ENCODE measurements at regions not wholly inside any gene's neighbourhood (a gene's known extent, or its start where the extent isn't known, plus 50 kb on each side); places are given as distances from the start of the nearest gene placed in this dataset.

- DNase-seq (ENCODE audit: low spot score) = no peak
- H3K4me3 ChIP-seq = no peak overlapping the region
- TF ChIP-seq CTCF (IDR thresholded peaks at IDR 0.05) = no peak
- H3K27ac ChIP-seq = peak overlapping the region; percentile 87 to 92
These were observed 161.5 kb downstream of the FOXL1 start for GRCh38 chr16:86739808-86740207.

- DNase-seq (ENCODE audit: low spot score) = no peak
- H3K27ac ChIP-seq = peak overlapping the region; percentile 87 to 92
- peak overlapping the region; percentile 67 for H3K4me3 ChIP-seq
- TF ChIP-seq CTCF (IDR thresholded peaks at IDR 0.05) = no peak
These were observed 161.9 kb downstream of the FOXL1 start for GRCh38 chr16:86740298-86740697.

- DNase-seq (ENCODE audit: low spot score) = peak; percentile 91
- H3K27ac ChIP-seq = peak overlapping the region; percentile 87 to 92
- TF ChIP-seq CTCF (IDR thresholded peaks at IDR 0.05) = no peak
- peak overlapping the region; percentile 67 for H3K4me3 ChIP-seq
These were observed 162.8 kb downstream of the FOXL1 start for GRCh38 chr16:86740906-86741799.

- Histone ChIP-seq H3K4me3 (no peak overlapping the region), H3K27ac (no peak overlapping the region)
- TF ChIP-seq CTCF (IDR thresholded peaks at IDR 0.05) = no peak
- DNase-seq (ENCODE audit: low spot score) = no peak
These were observed 169.4 kb downstream of the FOXL1 start for GRCh38 chr16:86747761-86748160.

GRCh38 chr16:86748652-86749051 lies 170.3 kb downstream of the FOXL1 start:
- Histone ChIP-seq H3K4me3 (no peak overlapping the region), H3K27ac (peak overlapping the region in 1 of 2 donors; percentile 11)
- no peak for TF ChIP-seq CTCF (IDR thresholded peaks at IDR 0.05)
- no peak for DNase-seq (ENCODE audit: low spot score)

GRCh38 chr16:86751076-86752030 lies 173.0 kb downstream of the FOXL1 start:
- DNase-seq (ENCODE audit: low spot score) = peak; percentile 81
- Histone ChIP-seq H3K27ac (peak overlapping the region; percentile 95 to 96), H3K4me3 (peak overlapping the region; percentile 44)
- no peak for TF ChIP-seq CTCF (IDR thresholded peaks at IDR 0.05)

Data from coronary artery (tissue), 2 donors.